HUES6 (cell line): ENCODE measurements at regions not wholly inside any gene's neighbourhood (a gene's known extent, or its start where the extent isn't known, plus 50 kb on each side); places are given as distances from the start of the nearest gene placed in this dataset.
A peak's percentile ranks its signal among the peaks of the same experiment; 100 is the strongest.

Experiments used
- H3K27ac ChIP-seq: 2 replicates; pipeline ENCODE4 v1.7.0; 2013; ENCODE audit warnings: low read depth, mild to moderate bottlenecking, low read length, inconsistent platforms
- H3K27me3 ChIP-seq: 2 replicates; pipeline ENCODE4 v1.6.1; 2013; ENCODE audit warnings: low read length; ENCODE audit not compliant: control insufficient read depth, insufficient read depth
- H3K36me3 ChIP-seq: 2 replicates; pipeline ENCODE4 v1.6.1; 2013; ENCODE audit warnings: low read length; ENCODE audit not compliant: control insufficient read depth, insufficient read depth
- H3K4me1 ChIP-seq: 2 replicates; pipeline ENCODE4 v1.6.1; 2013; ENCODE audit warnings: low read length; ENCODE audit not compliant: control insufficient read depth, insufficient read depth
- H3K4me3 ChIP-seq: 2 replicates; pipeline ENCODE4 v1.5.1; 2013; ENCODE audit warnings: low read depth, low read length
- H3K9ac ChIP-seq: one replicate; pipeline ENCODE4 v1.6.1; 2013; ENCODE audit warnings: mild to moderate bottlenecking, low read length
- H3K9me3 ChIP-seq: 2 replicates; pipeline ENCODE4 v1.6.1; 2013; ENCODE audit warnings: low read depth, low read length; ENCODE audit not compliant: control insufficient read depth, insufficient read depth

GRCh38 chr13:30045916-30046704 is 195.7 kb upstream of the UBL3 start:
- peaks cover 5% of the 10 kb centered on the region for H3K9me3 ChIP-seq
- no peak overlapping the region for H3K27ac ChIP-seq
- H3K27me3 ChIP-seq: no peaks in the 10 kb centered on the region
- H3K9ac ChIP-seq: no peak overlapping the region
- no peaks in the 10 kb centered on the region for H3K36me3 ChIP-seq
- no peak overlapping the region for H3K4me3 ChIP-seq
- H3K4me1 ChIP-seq: peaks cover 8% of the 10 kb centered on the region; the same call in 1 of the 2 replicates

DNA sequence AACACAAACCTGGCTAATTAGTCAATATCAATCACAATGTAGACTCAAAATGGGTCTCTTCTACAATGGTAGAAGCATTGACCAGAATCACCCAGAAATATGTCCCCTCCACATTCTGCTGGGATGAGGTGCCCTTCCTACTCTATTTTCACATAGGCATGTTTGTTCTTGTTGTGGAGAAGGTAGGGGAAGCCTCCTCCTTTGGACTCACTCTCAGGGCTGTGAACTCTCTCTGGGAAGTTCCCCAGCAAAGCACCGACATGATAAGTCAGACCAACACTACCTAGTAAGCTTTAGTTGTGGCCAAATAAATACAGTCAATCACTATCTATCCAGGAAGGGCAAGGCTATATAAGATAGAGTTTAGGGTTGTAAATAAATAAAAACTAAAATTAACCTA is 194.5 kb upstream of the UBL3 start:
- H3K9me3 ChIP-seq: peaks cover 5% of the 10 kb centered on the region
- no peak overlapping the region for H3K4me3 ChIP-seq
- H3K27me3 ChIP-seq: no peaks in the 10 kb centered on the region
- no peaks in the 10 kb centered on the region for H3K36me3 ChIP-seq
- no peak overlapping the region for H3K9ac ChIP-seq
- no peak overlapping the region for H3K27ac ChIP-seq
- peaks cover 8% of the 10 kb centered on the region; the same call in 1 of the 2 replicates for H3K4me1 ChIP-seq

DNA sequence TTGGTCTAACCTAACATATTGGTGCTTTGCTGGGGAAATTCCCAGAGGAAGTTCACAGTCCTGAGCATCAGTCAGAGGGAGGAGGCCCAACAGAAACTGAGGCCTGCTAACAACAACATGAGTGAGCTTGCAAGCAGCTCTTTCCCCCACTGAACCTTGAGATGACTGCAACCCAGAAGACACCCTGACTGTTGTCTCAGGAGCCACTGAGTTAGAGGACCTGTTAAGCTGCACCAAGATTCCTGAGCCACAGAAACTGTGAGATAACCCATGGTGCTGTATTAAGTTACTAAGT is 193.2 kb upstream of the UBL3 start:
- H3K27ac ChIP-seq: no peak overlapping the region
- no peaks in the 10 kb centered on the region for H3K36me3 ChIP-seq
- no peak overlapping the region for H3K9ac ChIP-seq
- H3K27me3 ChIP-seq: no peaks in the 10 kb centered on the region
- H3K4me3 ChIP-seq: no peak overlapping the region
- peaks cover 20% of the 10 kb centered on the region for H3K4me1 ChIP-seq
- H3K9me3 ChIP-seq: peaks cover 5% of the 10 kb centered on the region

DNA sequence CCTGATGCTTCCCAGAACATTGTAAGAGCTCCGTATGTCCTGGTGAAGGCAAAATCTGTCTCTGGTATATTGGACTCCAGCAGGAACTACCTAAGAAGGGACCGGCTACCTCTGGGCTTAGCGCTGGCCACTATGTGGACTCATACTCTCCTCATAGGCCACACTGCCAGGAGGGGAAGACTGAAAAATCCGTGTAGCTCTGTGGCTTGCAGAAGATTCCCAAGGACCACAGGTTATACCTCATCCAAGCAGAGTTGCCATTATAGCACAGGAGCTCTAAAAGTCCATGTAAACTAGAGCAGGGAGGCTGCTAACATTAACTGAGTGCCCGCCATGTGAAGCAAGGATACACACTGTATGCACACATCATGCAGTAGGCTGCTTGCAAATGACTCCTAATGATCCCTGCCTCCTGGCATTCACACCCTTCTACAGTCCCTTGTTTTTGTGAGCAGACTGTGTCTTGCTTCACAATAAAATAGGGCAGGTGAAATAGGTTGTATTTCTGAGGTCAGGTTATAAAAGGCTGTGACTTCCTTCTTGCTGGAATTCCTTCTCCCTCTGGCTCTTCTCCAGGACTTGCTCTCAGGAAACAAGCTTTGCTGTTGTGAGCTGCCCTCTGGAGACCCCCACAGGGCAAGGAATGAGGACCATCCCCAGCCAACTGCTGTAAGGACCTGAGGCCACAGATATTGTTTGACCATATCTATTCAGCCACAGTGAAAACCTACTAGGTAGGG is 192.6 kb upstream of the UBL3 start:
- Histone ChIP-seq H3K4me1 (peaks cover 25% of the 10 kb centered on the region), H3K27me3 (no peaks in the 10 kb centered on the region), H3K9me3 (peaks cover 5% of the 10 kb centered on the region), H3K9ac (peak overlapping the region; percentile 16), H3K4me3 (no peak overlapping the region), H3K36me3 (no peaks in the 10 kb centered on the region), H3K27ac (no peak overlapping the region)

GRCh38 chr13:30042272-30042671 is 191.9 kb upstream of the UBL3 start:
- peaks cover 5% of the 10 kb centered on the region for H3K9me3 ChIP-seq
- H3K36me3 ChIP-seq: no peaks in the 10 kb centered on the region
- H3K9ac ChIP-seq: no peak overlapping the region
- no peaks in the 10 kb centered on the region for H3K27me3 ChIP-seq
- H3K4me1 ChIP-seq: peaks cover 32% of the 10 kb centered on the region
- H3K4me3 ChIP-seq: no peak overlapping the region
- H3K27ac ChIP-seq: no peak overlapping the region

- Histone ChIP-seq H3K36me3 (no peaks in the 10 kb centered on the region), H3K4me3 (no peak overlapping the region), H3K9me3 (peaks cover 5% of the 10 kb centered on the region), H3K4me1 (peaks cover 32% of the 10 kb centered on the region), H3K9ac (no peak overlapping the region), H3K27me3 (no peaks in the 10 kb centered on the region), H3K27ac (no peak overlapping the region)
These were observed 189.1 kb upstream of the UBL3 start for GRCh38 chr13:30039511-30039911.

GRCh38 chr13:30038884-30039283 is 188.5 kb upstream of the UBL3 start:
- H3K27me3 ChIP-seq: no peaks in the 10 kb centered on the region
- peaks cover 33% of the 10 kb centered on the region for H3K4me1 ChIP-seq
- H3K27ac ChIP-seq: no peak overlapping the region
- H3K4me3 ChIP-seq: no peak overlapping the region
- no peak overlapping the region for H3K9ac ChIP-seq
- H3K36me3 ChIP-seq: no peaks in the 10 kb centered on the region
- peaks cover 3% of the 10 kb centered on the region for H3K9me3 ChIP-seq

GRCh38 chr13:30037766-30038165 is 187.3 kb upstream of the UBL3 start:
- H3K27me3 ChIP-seq: no peaks in the 10 kb centered on the region

DNA sequence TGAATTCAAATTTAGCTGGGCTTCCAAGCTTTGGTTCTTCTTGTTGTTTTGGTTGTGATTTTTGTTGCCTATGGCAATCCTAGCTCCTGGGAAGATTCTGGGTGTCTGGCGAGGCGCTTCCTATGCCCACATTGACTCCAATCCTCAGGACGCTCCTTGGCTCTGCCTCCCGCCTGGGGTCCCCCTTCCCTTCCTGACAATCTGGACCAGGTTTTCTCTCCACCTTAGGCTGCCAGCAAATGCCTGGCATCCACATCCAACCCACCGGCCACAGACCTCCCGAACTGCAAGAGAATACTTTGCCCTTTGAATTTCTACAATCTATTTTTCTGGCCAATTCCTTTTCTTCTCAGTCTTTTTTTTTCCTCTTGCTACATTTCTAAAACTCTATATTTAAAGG is 186.9 kb upstream of the UBL3 start:
- H3K4me3 ChIP-seq: no peak overlapping the region
- H3K9ac ChIP-seq: no peak overlapping the region
- no peaks in the 10 kb centered on the region for H3K27me3 ChIP-seq
- H3K36me3 ChIP-seq: no peaks in the 10 kb centered on the region
- H3K9me3 ChIP-seq: no peaks in the 10 kb centered on the region
- H3K4me1 ChIP-seq: peaks cover 29% of the 10 kb centered on the region
- no peak overlapping the region for H3K27ac ChIP-seq

More at GRCh38 chr13:30037766-30038165, 187.3 kb upstream of the UBL3 start:
- H3K4me3 ChIP-seq: no peak overlapping the region
- no peak overlapping the region for H3K9ac ChIP-seq
- H3K9me3 ChIP-seq: no peaks in the 10 kb centered on the region
- no peaks in the 10 kb centered on the region for H3K36me3 ChIP-seq
- peaks cover 33% of the 10 kb centered on the region for H3K4me1 ChIP-seq
- H3K27ac ChIP-seq: no peak overlapping the region

DNA sequence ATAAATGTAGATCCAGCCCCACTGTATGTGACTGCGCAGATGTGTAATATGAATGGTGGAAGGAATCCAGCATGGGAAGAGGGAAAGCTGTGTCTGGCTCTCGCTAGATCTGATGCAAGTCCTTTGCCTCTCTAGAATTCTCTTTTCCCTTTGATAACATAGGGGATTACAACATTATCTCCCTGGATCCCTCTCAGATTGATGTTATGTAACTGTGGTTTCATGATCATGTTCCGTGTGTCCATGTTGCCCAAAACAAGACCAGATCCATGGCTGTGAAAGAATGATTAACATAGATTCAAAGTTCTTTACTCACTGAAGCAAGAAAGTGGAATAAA is 184.0 kb upstream of the UBL3 start:
- H3K27me3 ChIP-seq: no peaks in the 10 kb centered on the region
- H3K4me1 ChIP-seq: peaks cover 26% of the 10 kb centered on the region
- H3K4me3 ChIP-seq: no peak overlapping the region
- H3K9ac ChIP-seq: no peak overlapping the region
- no peak overlapping the region for H3K27ac ChIP-seq
- no peaks in the 10 kb centered on the region for H3K9me3 ChIP-seq
- no peaks in the 10 kb centered on the region for H3K36me3 ChIP-seq

- H3K9me3 ChIP-seq: no peaks in the 10 kb centered on the region
- H3K4me1 ChIP-seq: peaks cover 20% of the 10 kb centered on the region
- no peaks in the 10 kb centered on the region for H3K27me3 ChIP-seq
- H3K9ac ChIP-seq: no peak overlapping the region
- H3K27ac ChIP-seq: no peak overlapping the region
- no peak overlapping the region for H3K4me3 ChIP-seq
- H3K36me3 ChIP-seq: no peaks in the 10 kb centered on the region
These were observed 183.5 kb upstream of the UBL3 start for GRCh38 chr13:30033681-30034457.
